Chondrocyte (in vitro differentiated cells): ENCODE measurements at regions not wholly inside any gene's neighbourhood (a gene's known extent, or its start where the extent isn't known, plus 50 kb on each side); places are given as distances from the start of the nearest gene placed in this dataset.

Experiments used
- DNase-seq: peaks from one replicate; pipeline ENCODE4 v3.0.0; 2021; ENCODE audit warnings: mixed read lengths, low spot score
- H3K27ac Mint-ChIP-seq: one replicate; pipeline ENCODE4 v1.8.0; 2021; ENCODE audit warnings: mild to moderate bottlenecking, moderate library complexity, mixed read lengths; ENCODE audit not compliant: unreplicated experiment
- H3K27me3 Mint-ChIP-seq: 2 replicates; pipeline ENCODE4 v1.8.0; 2021; ENCODE audit warnings: low read depth, mixed read lengths
- H3K36me3 Mint-ChIP-seq: 2 replicates; pipeline ENCODE4 v1.8.0; 2021; ENCODE audit warnings: low read depth, mixed read lengths
- H3K4me1 Mint-ChIP-seq: 2 replicates; pipeline ENCODE4 v1.8.0; 2021; ENCODE audit warnings: low read depth, mild to moderate bottlenecking, mixed read lengths
- H3K4me3 Mint-ChIP-seq: one replicate; pipeline ENCODE4 v1.8.0; 2021; ENCODE audit warnings: mild to moderate bottlenecking, moderate library complexity, mixed read lengths; ENCODE audit not compliant: unreplicated experiment
- H3K9me3 Mint-ChIP-seq: 2 replicates; pipeline ENCODE4 v1.8.0; 2021; ENCODE audit warnings: low read depth, mixed read lengths
- CTCF ChIP-seq: fragments of 200-600 bp; sonication (generic); IDR thresholded peaks from 2 replicates; pipeline ENCODE4 v1.5.0; 2021; ENCODE audit warnings: antibody characterized with exemption, mild to moderate bottlenecking, moderate library complexity

- no peak for DNase-seq
- Mint-ChIP-seq H3K9me3 (no peaks in the 10 kb centered on the region), H3K27ac (peak overlapping the region; percentile 78), H3K4me3 (no peak overlapping the region), H3K36me3 (no peaks in the 10 kb centered on the region), H3K27me3 (no peaks in the 10 kb centered on the region), H3K4me1 (peaks cover 18% of the 10 kb centered on the region)
- TF ChIP-seq CTCF: no peak
Measured at GRCh38 chr7:17123020-17123419, 175.4 kb upstream of the AHR start.

- Mint-ChIP-seq H3K27me3 (no peaks in the 10 kb centered on the region), H3K4me3 (no peak overlapping the region), H3K27ac (no peak overlapping the region), H3K9me3 (no peaks in the 10 kb centered on the region), H3K4me1 (peaks cover 29% of the 10 kb centered on the region), H3K36me3 (no peaks in the 10 kb centered on the region)
- DNase-seq: no peak
- TF ChIP-seq CTCF: no peak
Measured at GRCh38 chr7:17126413-17127268, 171.8 kb upstream of the AHR start.

- DNase-seq: no peak
Measured at GRCh38 chr7:17129218-17129617, 169.2 kb upstream of the AHR start.

GRCh38 chr7:17130281-17131059 is 168.0 kb upstream of the AHR start:
- no peaks in the 10 kb centered on the region for H3K27me3 Mint-ChIP-seq
- no peak for TF ChIP-seq CTCF
- no peaks in the 10 kb centered on the region for H3K36me3 Mint-ChIP-seq
- H3K4me3 Mint-ChIP-seq: no peak overlapping the region
- DNase-seq: no peak
- peaks cover 14% of the 10 kb centered on the region for H3K4me1 Mint-ChIP-seq
- no peaks in the 10 kb centered on the region for H3K9me3 Mint-ChIP-seq
- H3K27ac Mint-ChIP-seq: peak overlapping the region; percentile 4

More at GRCh38 chr7:17129218-17129617, 169.2 kb upstream of the AHR start:
- H3K36me3 Mint-ChIP-seq: no peaks in the 10 kb centered on the region
- no peak overlapping the region for H3K27ac Mint-ChIP-seq
- H3K9me3 Mint-ChIP-seq: no peaks in the 10 kb centered on the region
- no peak for TF ChIP-seq CTCF
- H3K4me3 Mint-ChIP-seq: no peak overlapping the region
- H3K27me3 Mint-ChIP-seq: no peaks in the 10 kb centered on the region
- H3K4me1 Mint-ChIP-seq: peaks cover 14% of the 10 kb centered on the region

- Mint-ChIP-seq H3K4me3 (no peak overlapping the region), H3K36me3 (no peaks in the 10 kb centered on the region), H3K4me1 (peaks cover 14% of the 10 kb centered on the region), H3K27ac (peak overlapping the region; percentile 73), H3K9me3 (no peaks in the 10 kb centered on the region), H3K27me3 (no peaks in the 10 kb centered on the region)
- TF ChIP-seq CTCF: no peak
- DNase-seq: no peak
Measured at GRCh38 chr7:17131060-17131345, 167.4 kb upstream of the AHR start.
